AG04450 (cell line): ENCODE measurements at regions not wholly inside any gene's neighbourhood (a gene's known extent, or its start where the extent isn't known, plus 50 kb on each side); places are given as distances from the start of the nearest gene placed in this dataset.

Experiments used
- CTCF ChIA-PET: fragments of 300-600, 350-600 bp; formaldehyde crosslinking; extraction: SDS; loops from one replicate; lab custom pipeline; 2022; ENCODE audit warnings: antibody characterized with exemption, inconsistent platforms; lab: Charles Lee
- POLR2A ChIA-PET: fragments of 350-600 bp; formaldehyde crosslinking; extraction: SDS; loops from one replicate; lab custom pipeline; 2021; ENCODE audit warnings: antibody characterized with exemption, inconsistent platforms; lab: Yijun Ruan, JAX
- DNase-seq: peaks from one replicate; pipeline ENCODE4 v3.0.0-alpha.2; 2011; ENCODE audit warnings: low read depth, low spot score
- H3K27ac ChIP-seq: one replicate; pipeline ENCODE4 v1.5.1; 2012; ENCODE audit warnings: low read depth, low read length, control low read depth
- H3K27me3 ChIP-seq: one replicate; pipeline ENCODE4 v1.6.0; 2012; ENCODE audit warnings: low read length; ENCODE audit not compliant: control insufficient read depth, insufficient read depth
- H3K4me3 ChIP-seq: 2 replicates; pipeline ENCODE4 v1.5.1; 2011; ENCODE audit warnings: mild to moderate bottlenecking, low read depth, low read length, control low read depth
- H3K9me3 ChIP-seq: 2 replicates; pipeline ENCODE4 v1.5.1; 2012; ENCODE audit warnings: low read length; ENCODE audit not compliant: control insufficient read depth, insufficient read depth
- TF ChIP-seq, protein P1 (sequence below): IDR thresholded peaks from 2 replicates; pipeline ENCODE4 v1.5.1; 2011; ENCODE audit warnings: low read depth, low read length, control low read depth, inconsistent platforms

DNA sequence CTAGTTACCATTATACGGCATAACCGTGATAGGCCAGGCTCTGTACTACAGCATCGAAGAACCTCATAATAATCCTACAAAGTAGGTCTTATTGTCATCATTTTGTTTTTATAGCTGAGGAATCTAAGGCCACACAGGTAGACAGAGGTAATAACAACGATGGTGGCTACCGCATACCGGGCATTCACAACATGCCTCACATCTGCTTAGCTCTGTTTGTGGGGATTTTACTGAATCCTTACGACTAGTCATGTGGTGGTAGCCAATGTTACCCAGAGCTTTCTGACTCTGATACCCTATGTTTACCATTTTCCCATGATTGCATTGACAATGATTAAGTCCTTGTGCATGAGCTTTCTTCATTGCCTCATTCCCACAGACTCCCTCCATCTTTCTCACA, 269.4 kb downstream of the TCF7L2 start:
- peaks cover 4% of the 10 kb centered on the region for H3K27me3 ChIP-seq
- no peak overlapping the region for H3K27ac ChIP-seq
- no peaks in the 10 kb centered on the region for H3K9me3 ChIP-seq
- POLR2A ChIA-PET = interaction anchor here (0.7 kb wide), 1 partner anchor 1654 kb away, joined by 3 read pairs; no protein-coding TSS in a partner anchor
- CTCF ChIA-PET = no interaction called here
- TF ChIP-seq, protein P1, sequence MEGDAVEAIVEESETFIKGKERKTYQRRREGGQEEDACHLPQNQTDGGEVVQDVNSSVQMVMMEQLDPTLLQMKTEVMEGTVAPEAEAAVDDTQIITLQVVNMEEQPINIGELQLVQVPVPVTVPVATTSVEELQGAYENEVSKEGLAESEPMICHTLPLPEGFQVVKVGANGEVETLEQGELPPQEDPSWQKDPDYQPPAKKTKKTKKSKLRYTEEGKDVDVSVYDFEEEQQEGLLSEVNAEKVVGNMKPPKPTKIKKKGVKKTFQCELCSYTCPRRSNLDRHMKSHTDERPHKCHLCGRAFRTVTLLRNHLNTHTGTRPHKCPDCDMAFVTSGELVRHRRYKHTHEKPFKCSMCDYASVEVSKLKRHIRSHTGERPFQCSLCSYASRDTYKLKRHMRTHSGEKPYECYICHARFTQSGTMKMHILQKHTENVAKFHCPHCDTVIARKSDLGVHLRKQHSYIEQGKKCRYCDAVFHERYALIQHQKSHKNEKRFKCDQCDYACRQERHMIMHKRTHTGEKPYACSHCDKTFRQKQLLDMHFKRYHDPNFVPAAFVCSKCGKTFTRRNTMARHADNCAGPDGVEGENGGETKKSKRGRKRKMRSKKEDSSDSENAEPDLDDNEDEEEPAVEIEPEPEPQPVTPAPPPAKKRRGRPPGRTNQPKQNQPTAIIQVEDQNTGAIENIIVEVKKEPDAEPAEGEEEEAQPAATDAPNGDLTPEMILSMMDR = no peak
- DNase-seq = no peak
- no peak overlapping the region for H3K4me3 ChIP-seq

DNA sequence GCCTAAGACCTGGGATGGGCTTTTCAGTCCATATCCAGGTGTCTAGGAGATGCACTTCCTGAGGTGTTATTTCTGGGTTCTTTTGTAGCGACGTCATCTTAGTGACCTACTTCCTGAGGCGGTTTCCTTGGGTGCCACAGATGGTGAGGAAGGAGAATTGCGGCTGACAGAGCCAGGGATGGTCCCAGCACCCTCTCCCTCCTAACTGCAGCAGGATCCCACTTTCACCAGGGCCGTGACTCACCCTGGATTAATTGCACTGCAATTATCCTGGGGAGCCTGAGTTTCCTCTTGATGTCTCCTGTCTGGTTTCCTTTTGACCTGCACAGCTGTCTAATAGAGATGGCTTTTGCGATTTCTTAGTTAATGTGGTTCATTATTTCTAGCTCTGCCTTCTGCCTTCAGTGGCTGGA, 271.7 kb downstream of the TCF7L2 start:
- DNase-seq = no peak
- CTCF ChIA-PET = no interaction called here
- Histone ChIP-seq H3K4me3 (no peak overlapping the region), H3K27ac (no peak overlapping the region), H3K9me3 (no peaks in the 10 kb centered on the region), H3K27me3 (peaks cover 9% of the 10 kb centered on the region)
- POLR2A ChIA-PET = no interaction called here
- TF ChIP-seq, protein P1 = no peak

- peaks cover 9% of the 10 kb centered on the region for H3K27me3 ChIP-seq
- TF ChIP-seq, protein P1 = no peak
- DNase-seq = no peak
- no peaks in the 10 kb centered on the region for H3K9me3 ChIP-seq
- H3K4me3 ChIP-seq = no peak overlapping the region
- CTCF ChIA-PET = interaction anchor here (0.6 kb wide), 1 partner anchor 95 kb away, joined by 3 read pairs; no protein-coding TSS in a partner anchor
- H3K27ac ChIP-seq = no peak overlapping the region
- POLR2A ChIA-PET = no interaction called here
These were observed 272.2 kb downstream of the TCF7L2 start for GRCh38 chr10:113222207-113222606.

DNA sequence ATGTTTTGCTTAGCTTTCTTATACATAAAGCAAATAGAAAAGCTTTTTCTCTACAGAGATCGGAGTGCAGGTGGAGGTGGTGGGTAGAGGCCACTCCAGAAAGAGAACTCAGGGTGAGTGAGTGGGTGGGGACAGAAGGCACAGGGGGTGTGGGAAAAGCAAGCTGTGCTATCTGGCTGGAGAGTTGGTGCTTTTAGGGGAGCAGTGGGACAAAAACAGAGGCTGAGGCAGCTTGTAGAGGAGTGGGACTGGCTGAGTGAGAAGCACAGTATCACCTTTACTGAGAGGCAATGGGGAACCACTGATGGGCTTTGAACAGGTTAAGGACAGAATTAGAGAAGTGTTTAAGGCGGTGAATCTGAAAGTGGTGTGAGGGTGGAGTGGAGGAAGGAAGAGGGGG, 275.3 kb downstream of the TCF7L2 start:
- H3K4me3 ChIP-seq = no peak overlapping the region
- CTCF ChIA-PET = no interaction called here
- DNase-seq = no peak
- TF ChIP-seq, protein P1 = no peak
- peaks cover 12% of the 10 kb centered on the region for H3K27me3 ChIP-seq
- no peaks in the 10 kb centered on the region for H3K9me3 ChIP-seq
- POLR2A ChIA-PET = no interaction called here
- no peak overlapping the region for H3K27ac ChIP-seq

- ChIA-PET POLR2A (no interaction called here), CTCF (no interaction called here)
- Histone ChIP-seq H3K9me3 (no peaks in the 10 kb centered on the region), H3K27me3 (peaks cover 15% of the 10 kb centered on the region), H3K27ac (no peak overlapping the region), H3K4me3 (no peak overlapping the region)
- TF ChIP-seq, protein P1 = no peak
- no peak for DNase-seq
These were observed 275.9 kb downstream of the TCF7L2 start for GRCh38 chr10:113225903-113226302.
